Lower lobe of right lung (tissue), 2 donors: ENCODE measurements at regions not wholly inside any gene's neighbourhood (a gene's known extent, or its start where the extent isn't known, plus 50 kb on each side); places are given as distances from the start of the nearest gene placed in this dataset.
A peak's percentile ranks its signal among the peaks of the same experiment; 100 is the strongest.

ENCODE experiments used
- ATAC-seq, 2 donors: fragments of 200-7000 bp; cut with Tn5 transposase; one replicate each; pipeline ENCODE4 v1.9.1; 2020 to 2022; ENCODE audit warnings: mild to moderate bottlenecking in 2 of 2, moderate library complexity in 2 of 2
- DNase-seq: peaks from one replicate; pipeline ENCODE4 v3.0.0-alpha.2; 2020
- H3K27ac ChIP-seq: fragments of 200-600 bp; one replicate; pipeline ENCODE4 v1.8.0; 2022
- H3K27me3 ChIP-seq: fragments of 200-600 bp; one replicate; pipeline ENCODE4 v1.8.0; 2022; ENCODE audit warnings: low read depth
- H3K36me3 ChIP-seq: fragments of 200-600 bp; one replicate; pipeline ENCODE4 v1.8.0; 2022; ENCODE audit warnings: mild to moderate bottlenecking
- H3K4me1 ChIP-seq: fragments of 200-600 bp; one replicate; pipeline ENCODE4 v1.8.0; 2022
- H3K4me3 ChIP-seq: fragments of 200-600 bp; one replicate; pipeline ENCODE4 v1.8.0; 2022; ENCODE audit warnings: mild to moderate bottlenecking
- H3K9me3 ChIP-seq: fragments of 200-600 bp; one replicate; pipeline ENCODE4 v1.8.0; 2022
- CTCF ChIP-seq: fragments of 200-600 bp; IDR thresholded peaks from one replicate; pipeline ENCODE4 v1.8.0; 2022; ENCODE audit warnings: antibody characterized with exemption, mild to moderate bottlenecking
- intact Hi-C: fragments of 100-400 bp; cut with DNase I; formaldehyde crosslinking; loops from one replicate; pipeline ENCODE4 v1.11.0; 2022
- donor health status: DM: no; HTN: yes; CAD: no; lungs with severe emphysema.

- no peaks in the 10 kb centered on the region for H3K36me3 ChIP-seq
- no peak for TF ChIP-seq CTCF
- intact Hi-C loops: no loop called here
- H3K9me3 ChIP-seq: no peaks in the 10 kb centered on the region
- no peak for DNase-seq
- no peaks in the 10 kb centered on the region for H3K27me3 ChIP-seq
- peaks cover 56% of the 10 kb centered on the region for H3K4me1 ChIP-seq
- no peak overlapping the region for H3K4me3 ChIP-seq
- H3K27ac ChIP-seq: peak overlapping the region; percentile 83
- ATAC-seq: no peak
Observed at GRCh38 chr20:50381075-50381732, 129.0 kb upstream of the PTPN1 start.

GRCh38 chr20:50381771-50382593, 128.2 kb upstream of the PTPN1 start:
- TF ChIP-seq CTCF: no peak
- H3K27me3 ChIP-seq: no peaks in the 10 kb centered on the region
- H3K27ac ChIP-seq: peak overlapping the region; percentile 32
- H3K36me3 ChIP-seq: no peaks in the 10 kb centered on the region
- intact Hi-C loops: no loop called here
- H3K4me3 ChIP-seq: no peak overlapping the region
- peaks cover 62% of the 10 kb centered on the region for H3K4me1 ChIP-seq
- DNase-seq (no peak), ATAC-seq (no peak)
- H3K9me3 ChIP-seq: no peaks in the 10 kb centered on the region

- Histone ChIP-seq H3K27ac (no peak overlapping the region), H3K9me3 (no peaks in the 10 kb centered on the region), H3K36me3 (no peaks in the 10 kb centered on the region), H3K4me1 (peaks cover 63% of the 10 kb centered on the region), H3K27me3 (no peaks in the 10 kb centered on the region), H3K4me3 (no peak overlapping the region)
- intact Hi-C loops: no loop called here
- no peak for TF ChIP-seq CTCF
- no peak for DNase-seq
- ATAC-seq: peak; percentile 46 to 64
Observed at GRCh38 chr20:50385733-50386640, 124.2 kb upstream of the PTPN1 start.

GRCh38 chr20:50386641-50386960, 123.6 kb upstream of the PTPN1 start:
- DNase-seq: no peak
- intact Hi-C loops: no loop called here
- no peak for TF ChIP-seq CTCF
- ATAC-seq: no peak
- peaks cover 56% of the 10 kb centered on the region for H3K4me1 ChIP-seq
- no peak overlapping the region for H3K27ac ChIP-seq
- no peak overlapping the region for H3K4me3 ChIP-seq
- no peaks in the 10 kb centered on the region for H3K9me3 ChIP-seq
- no peaks in the 10 kb centered on the region for H3K27me3 ChIP-seq
- H3K36me3 ChIP-seq: no peaks in the 10 kb centered on the region

- H3K4me3 ChIP-seq: no peak overlapping the region
- ATAC-seq: no peak
- intact Hi-C loops: no loop called here
- no peak for DNase-seq
- no peaks in the 10 kb centered on the region for H3K9me3 ChIP-seq
- no peaks in the 10 kb centered on the region for H3K36me3 ChIP-seq
- H3K27ac ChIP-seq: no peak overlapping the region
- peaks cover 48% of the 10 kb centered on the region for H3K4me1 ChIP-seq
- no peaks in the 10 kb centered on the region for H3K27me3 ChIP-seq
- TF ChIP-seq CTCF: no peak
Observed at GRCh38 chr20:50387218-50387995, 122.8 kb upstream of the PTPN1 start.
